IMR-90 (cell line): ENCODE measurements at regions not wholly inside any gene's neighbourhood (a gene's known extent, or its start where the extent isn't known, plus 50 kb on each side); places are given as distances from the start of the nearest gene placed in this dataset.

ENCODE experiments used
- ATAC-seq: fragments of 200-7000 bp; cut with Tn5 transposase; 2 replicates; pipeline ENCODE4 v1.9.1; 2020; ENCODE audit warnings: low read depth, mild to moderate bottlenecking, moderate library complexity
- BruUV-seq: library from RNA; stranded (reverse); fragments of 400-500 nt; replicated peaks from 2 replicates; lab custom pipeline; 2021; lab: Mats Ljungman, UMichigan
- CTCF ChIA-PET: fragments of 300-600 bp; formaldehyde crosslinking; extraction: SDS; loops from one replicate; lab custom pipeline; 2021; ENCODE audit warnings: antibody characterized with exemption; lab: Yijun Ruan, JAX
- POLR2A ChIA-PET: fragments of 300-600 bp; sonication (Branson Sonifier 250); formaldehyde crosslinking; loops from one replicate; lab custom pipeline; 2022; ENCODE audit warnings: antibody characterized with exemption; ENCODE audit not compliant: unreplicated experiment; lab: Charles Lee
- DNase-seq: peaks from one replicate; pipeline ENCODE4 v3.0.0; 2013
- H2AFZ ChIP-seq: replicated peaks from 2 replicates; pipeline ENCODE3; 2013; ENCODE audit warnings: low read length, mild to moderate bottlenecking; ENCODE audit not compliant: poor library complexity
- H2AK5ac ChIP-seq: 2 replicates; pipeline ENCODE4 v1.6.1; 2013; ENCODE audit warnings: low read depth, low read length, inconsistent platforms
- H2AK9ac ChIP-seq: replicated peaks from 2 replicates; pipeline ENCODE3; 2013; ENCODE audit warnings: mild to moderate bottlenecking, low read depth, low read length, moderate library complexity; ENCODE audit not compliant: poor library complexity
- H2BK120ac ChIP-seq: 2 replicates; pipeline ENCODE4 v1.6.1; 2013; ENCODE audit warnings: low read depth, low read length, inconsistent platforms
- H2BK15ac ChIP-seq: 3 replicates; pipeline ENCODE4 v1.6.1; 2013; ENCODE audit warnings: low read depth, low read length, inconsistent platforms
- H2BK20ac ChIP-seq: 2 replicates; pipeline ENCODE4 v1.6.1; 2013; ENCODE audit warnings: low read depth, mild to moderate bottlenecking, inconsistent platforms, low read length, moderate library complexity
- H2BK5ac ChIP-seq: 2 replicates; pipeline ENCODE4 v1.6.1; 2013; ENCODE audit warnings: mild to moderate bottlenecking, low read depth, low read length, inconsistent platforms; ENCODE audit not compliant: poor library complexity, severe bottlenecking
- H3K14ac ChIP-seq: replicated peaks from 2 replicates; pipeline ENCODE4 v1.6.1; 2013; ENCODE audit warnings: low read depth, low read length, inconsistent platforms
- H3K18ac ChIP-seq: 2 replicates; pipeline ENCODE4 v1.6.1; 2013; ENCODE audit warnings: low read depth, low read length, control low read depth
- H3K23ac ChIP-seq: 2 replicates; pipeline ENCODE4 v1.6.1; 2013; ENCODE audit warnings: low read depth, low read length, inconsistent platforms
- H3K27ac ChIP-seq: 2 replicates; pipeline ENCODE4 v1.5.1; 2013; ENCODE audit warnings: mild to moderate bottlenecking, control low read depth, low read length; ENCODE audit not compliant: insufficient read depth
- H3K27me3 ChIP-seq: 2 replicates; pipeline ENCODE4 v1.6.1; 2013; ENCODE audit warnings: low read length; ENCODE audit not compliant: control insufficient read depth, insufficient read depth
- H3K36me3 ChIP-seq: 2 replicates; pipeline ENCODE4 v1.6.1; 2013; ENCODE audit warnings: low read length, mixed read lengths; ENCODE audit not compliant: control insufficient read depth, insufficient read depth
- H3K4ac ChIP-seq: 2 replicates; pipeline ENCODE4 v1.6.1; 2013; ENCODE audit warnings: low read depth, low read length, inconsistent platforms
- H3K4me1 ChIP-seq: 2 replicates; pipeline ENCODE4 v1.6.1; 2013; ENCODE audit warnings: low read length, mixed read lengths; ENCODE audit not compliant: control insufficient read depth, insufficient read depth
- H3K4me2 ChIP-seq: 2 replicates; pipeline ENCODE4 v1.6.1; 2013; ENCODE audit warnings: low read depth, mild to moderate bottlenecking, control low read depth, low read length, moderate library complexity
- H3K4me3 ChIP-seq: 2 replicates; pipeline ENCODE4 v1.5.1; 2013; ENCODE audit warnings: low read depth, mild to moderate bottlenecking, control low read depth, low read length, moderate library complexity; ENCODE audit not compliant: insufficient read depth
- H3K56ac ChIP-seq: 2 replicates; pipeline ENCODE4 v1.6.1; 2013; ENCODE audit warnings: low read length, inconsistent platforms; ENCODE audit not compliant: insufficient read depth; ENCODE audit errors: extremely low read depth
- H3K79me1 ChIP-seq, 2 experiments: 2 replicates each; pipeline ENCODE4 v1.6.1; 2013; ENCODE audit warnings: low read length in 2 of 2, inconsistent platforms in 1 of 2, low read depth in 1 of 2
- H3K9ac ChIP-seq: 2 replicates; pipeline ENCODE4 v1.6.1; 2013; ENCODE audit warnings: low read depth, low read length, control low read depth
- H3K9me1 ChIP-seq: 2 replicates; pipeline ENCODE4 v1.6.1; 2013; ENCODE audit warnings: low read length, inconsistent platforms; ENCODE audit not compliant: insufficient read depth
- H3K9me3 ChIP-seq: 2 replicates; pipeline ENCODE4 v1.6.1; 2013; ENCODE audit warnings: low read length; ENCODE audit not compliant: control insufficient read depth, insufficient read depth
- H4K20me1 ChIP-seq: 2 replicates; pipeline ENCODE4 v1.6.1; 2013; ENCODE audit warnings: low read length, inconsistent platforms; ENCODE audit not compliant: insufficient read depth
- H4K5ac ChIP-seq: 2 replicates; pipeline ENCODE4 v1.6.1; 2013; ENCODE audit warnings: mild to moderate bottlenecking, low read depth, low read length, control low read depth
- H4K8ac ChIP-seq, 2 experiments: 2 replicates each; pipeline ENCODE4 v1.6.1; 2013; ENCODE audit warnings: low read depth in 2 of 2, low read length in 2 of 2, control low read depth in 1 of 2, inconsistent platforms in 1 of 2
- H4K91ac ChIP-seq: 2 replicates; pipeline ENCODE4 v1.6.1; 2013; ENCODE audit warnings: low read depth, low read length, inconsistent platforms; ENCODE audit not compliant: insufficient read depth
- BHLHE40 ChIP-seq: fragments of 150-350 bp; IDR thresholded peaks from 2 replicates; pipeline ENCODE4 v1.6.1; 2016; ENCODE audit warnings: mild to moderate bottlenecking, low read depth, low read length
- CEBPB ChIP-seq: IDR thresholded peaks from 2 replicates; pipeline ENCODE4 v1.6.1; 2012; ENCODE audit warnings: low read depth, low read length, improper control_type of control experiment
- CHD1 ChIP-seq: IDR thresholded peaks from 2 replicates; pipeline ENCODE4 v1.6.1; 2012; ENCODE audit warnings: low read depth, low read length, improper control_type of control experiment
- FOS ChIP-seq: fragments of 150-350 bp; IDR thresholded peaks from 2 replicates; pipeline ENCODE4 v1.6.1; 2016; ENCODE audit warnings: low read depth, low read length
- MAFK ChIP-seq: IDR thresholded peaks from 2 replicates; pipeline ENCODE4 v1.6.1; 2012; ENCODE audit warnings: low read depth, low read length, improper control_type of control experiment
- MAZ ChIP-seq: IDR thresholded peaks from 2 replicates; pipeline ENCODE4 v1.6.1; 2012; ENCODE audit warnings: low read depth, mild to moderate bottlenecking, low read length, improper control_type of control experiment, moderate library complexity, borderline replicate concordance
- MXI1 ChIP-seq: IDR thresholded peaks from 2 replicates; pipeline ENCODE4 v1.6.1; 2012; ENCODE audit warnings: low read depth, mild to moderate bottlenecking, low read length, moderate library complexity, borderline replicate concordance
- NFE2L2 ChIP-seq: fragments of 150-350 bp; IDR thresholded peaks from 2 replicates; pipeline ENCODE4 v1.6.1; 2016; ENCODE audit warnings: low read depth, mild to moderate bottlenecking, low read length
- POLR2A ChIP-seq: IDR thresholded peaks from 2 replicates; pipeline ENCODE4 v1.6.1; 2012; ENCODE audit warnings: mild to moderate bottlenecking, low read depth, low read length
- RAD21 ChIP-seq: IDR thresholded peaks from 2 replicates; pipeline ENCODE4 v1.6.1; 2012; ENCODE audit warnings: low read length, improper control_type of control experiment
- RCOR1 ChIP-seq: IDR thresholded peaks from 2 replicates; pipeline ENCODE4 v1.6.1; 2012; ENCODE audit warnings: mild to moderate bottlenecking, low read length, improper control_type of control experiment; ENCODE audit not compliant: insufficient replicate concordance
- RFX5 ChIP-seq: IDR thresholded peaks from 2 replicates; pipeline ENCODE4 v1.8.0; 2012; ENCODE audit warnings: low read depth, mild to moderate bottlenecking, low read length, moderate library complexity
- SMC3 ChIP-seq: fragments of 150-350 bp; IDR thresholded peaks from 2 replicates; pipeline ENCODE4 v1.6.1; 2016; ENCODE audit warnings: low read depth, mild to moderate bottlenecking, antibody characterized with exemption, low read length, moderate library complexity
- WGBS, 2 experiments: methylation state at CpG; one replicate each; pipeline versions ENCODE4 v1.1.5 to v1.1.7; 2013; ENCODE audit warnings: missing lambda C conversion rate in 2 of 2; ENCODE audit not compliant: insufficient read length in 1 of 2; ENCODE audit errors: extremely low coverage in 2 of 2; 5-methylcytosine and 5-hydroxymethylcytosine counted together
- dilution Hi-C: fragments of 300-500 bp; cut with HindIII; formaldehyde crosslinking; loops from one replicate; pipeline ENCODE4 v1.14.3; 2018; ENCODE audit warnings: low sequenced_read_pairs; ENCODE audit not compliant: unreplicated experiment
- in situ Hi-C: fragments of 300-500 bp; cut with MboI; formaldehyde crosslinking; loops from 3 replicates; pipeline ENCODE4 v1.14.3; 2019; ENCODE audit warnings: low sequenced_read_pairs, inconsistent platforms, mixed read lengths
- intact Hi-C: fragments of 100-400 bp; cut with micrococcal nuclease; formaldehyde crosslinking; loops from 2 replicates; pipeline ENCODE4 v1.10.0; 2022
- TF ChIP-seq, protein P1 (sequence below): fragments of 150-350 bp; IDR thresholded peaks from 2 replicates; pipeline ENCODE4 v1.6.1; 2016; ENCODE audit warnings: low read depth, mild to moderate bottlenecking, low read length, moderate library complexity, borderline replicate concordance
- TF ChIP-seq, protein P2 (sequence below): conservative IDR thresholded peaks from 2 replicates; pipeline ENCODE4 v1.5.1; 2012; ENCODE audit warnings: mild to moderate bottlenecking, low read depth, low read length, improper control_type of control experiment
- TF ChIP-seq, protein P3 (sequence below): fragments of 150-350 bp; IDR thresholded peaks from 2 replicates; pipeline ENCODE4 v1.6.1; 2017; ENCODE audit warnings: mild to moderate bottlenecking, antibody characterized with exemption, low read length, low read depth

DNA sequence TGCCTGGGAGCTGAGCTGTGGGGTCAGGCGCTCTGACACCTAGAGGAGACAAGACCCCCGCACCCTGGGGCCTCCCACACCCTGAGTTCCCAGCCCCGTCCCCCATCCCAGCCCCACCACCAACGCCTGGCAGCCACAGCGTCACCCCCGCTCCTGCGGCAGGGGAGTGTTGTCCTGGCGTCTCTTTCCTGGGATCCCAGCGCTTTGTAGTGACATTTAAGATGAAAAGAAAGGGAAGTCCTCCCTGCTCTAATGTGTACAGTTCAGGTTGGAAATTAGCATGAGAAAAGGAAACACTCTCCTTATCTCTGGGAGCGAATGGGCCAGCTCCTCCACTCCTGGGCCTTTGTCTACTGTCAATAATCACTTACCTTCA lies 112.1 kb downstream of the FAM53A start:
- Histone ChIP-seq H2AK5ac (no peak overlapping the region), H4K20me1 (no peaks in the 10 kb centered on the region), H3K4ac (no peak overlapping the region), H2BK20ac (no peak overlapping the region), H3K27me3 (peaks cover 24% of the 10 kb centered on the region), H2AK9ac (no peak overlapping the region), H3K27ac (no peak overlapping the region), H3K79me1 (no peaks in the 10 kb centered on the region), H3K4me2 (no peak overlapping the region), H2BK120ac (no peak overlapping the region), H3K56ac (no peak overlapping the region), H4K91ac (no peak overlapping the region), H3K9ac (no peak overlapping the region), H3K9me1 (no peaks in the 10 kb centered on the region), H4K5ac (no peak overlapping the region), H3K36me3 (no peaks in the 10 kb centered on the region), H3K18ac (no peak overlapping the region), H3K23ac (no peak overlapping the region), H2BK15ac (no peak overlapping the region), H3K14ac (no peak overlapping the region), H4K8ac (no peak overlapping the region), H3K9me3 (no peaks in the 10 kb centered on the region), H2BK5ac (no peak overlapping the region), H3K4me3 (no peak overlapping the region), H2AFZ (no peak overlapping the region), H3K4me1 (no peaks in the 10 kb centered on the region)
- DNase-seq, result no peak
- no CpG with 5 or more reads among the region's 10 CpGs for WGBS, 2 experiments
- ChIA-PET POLR2A (no interaction called here), CTCF (no interaction called here)
- dilution Hi-C loops (no loop called here), in situ Hi-C loops (no loop called here), intact Hi-C loops (no loop called here)
- no TSS peak for BruUV-seq
- TF ChIP-seq RFX5, result no peak
- TF ChIP-seq, protein P1, sequence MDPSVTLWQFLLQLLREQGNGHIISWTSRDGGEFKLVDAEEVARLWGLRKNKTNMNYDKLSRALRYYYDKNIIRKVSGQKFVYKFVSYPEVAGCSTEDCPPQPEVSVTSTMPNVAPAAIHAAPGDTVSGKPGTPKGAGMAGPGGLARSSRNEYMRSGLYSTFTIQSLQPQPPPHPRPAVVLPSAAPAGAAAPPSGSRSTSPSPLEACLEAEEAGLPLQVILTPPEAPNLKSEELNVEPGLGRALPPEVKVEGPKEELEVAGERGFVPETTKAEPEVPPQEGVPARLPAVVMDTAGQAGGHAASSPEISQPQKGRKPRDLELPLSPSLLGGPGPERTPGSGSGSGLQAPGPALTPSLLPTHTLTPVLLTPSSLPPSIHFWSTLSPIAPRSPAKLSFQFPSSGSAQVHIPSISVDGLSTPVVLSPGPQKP, result no peak
- TF ChIP-seq RCOR1, result no peak
- TF ChIP-seq MXI1, result no peak
- no peak for TF ChIP-seq POLR2A
- no peak for TF ChIP-seq MAFK
- TF ChIP-seq FOS, result no peak
- no peak for TF ChIP-seq CEBPB
- no peak for TF ChIP-seq MAZ
- no peak for TF ChIP-seq SMC3
- TF ChIP-seq, protein P2, sequence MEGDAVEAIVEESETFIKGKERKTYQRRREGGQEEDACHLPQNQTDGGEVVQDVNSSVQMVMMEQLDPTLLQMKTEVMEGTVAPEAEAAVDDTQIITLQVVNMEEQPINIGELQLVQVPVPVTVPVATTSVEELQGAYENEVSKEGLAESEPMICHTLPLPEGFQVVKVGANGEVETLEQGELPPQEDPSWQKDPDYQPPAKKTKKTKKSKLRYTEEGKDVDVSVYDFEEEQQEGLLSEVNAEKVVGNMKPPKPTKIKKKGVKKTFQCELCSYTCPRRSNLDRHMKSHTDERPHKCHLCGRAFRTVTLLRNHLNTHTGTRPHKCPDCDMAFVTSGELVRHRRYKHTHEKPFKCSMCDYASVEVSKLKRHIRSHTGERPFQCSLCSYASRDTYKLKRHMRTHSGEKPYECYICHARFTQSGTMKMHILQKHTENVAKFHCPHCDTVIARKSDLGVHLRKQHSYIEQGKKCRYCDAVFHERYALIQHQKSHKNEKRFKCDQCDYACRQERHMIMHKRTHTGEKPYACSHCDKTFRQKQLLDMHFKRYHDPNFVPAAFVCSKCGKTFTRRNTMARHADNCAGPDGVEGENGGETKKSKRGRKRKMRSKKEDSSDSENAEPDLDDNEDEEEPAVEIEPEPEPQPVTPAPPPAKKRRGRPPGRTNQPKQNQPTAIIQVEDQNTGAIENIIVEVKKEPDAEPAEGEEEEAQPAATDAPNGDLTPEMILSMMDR, result no peak
- TF ChIP-seq BHLHE40, result no peak
- TF ChIP-seq CHD1, result no peak
- TF ChIP-seq NFE2L2, result no peak
- TF ChIP-seq RAD21, result no peak
- TF ChIP-seq, protein P3, sequence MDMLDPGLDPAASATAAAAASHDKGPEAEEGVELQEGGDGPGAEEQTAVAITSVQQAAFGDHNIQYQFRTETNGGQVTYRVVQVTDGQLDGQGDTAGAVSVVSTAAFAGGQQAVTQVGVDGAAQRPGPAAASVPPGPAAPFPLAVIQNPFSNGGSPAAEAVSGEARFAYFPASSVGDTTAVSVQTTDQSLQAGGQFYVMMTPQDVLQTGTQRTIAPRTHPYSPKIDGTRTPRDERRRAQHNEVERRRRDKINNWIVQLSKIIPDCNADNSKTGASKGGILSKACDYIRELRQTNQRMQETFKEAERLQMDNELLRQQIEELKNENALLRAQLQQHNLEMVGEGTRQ, result no peak
- ATAC-seq, result no peak
